Activated CD4-positive, alpha-beta T cell treated with anti-CD3 and anti-CD28 coated beads for 36 hours (primary cell): ENCODE measurements at regions not wholly inside any gene's neighbourhood (a gene's known extent, or its start where the extent isn't known, plus 50 kb on each side); places are given as distances from the start of the nearest gene placed in this dataset.
"Not testable (repeated sequence)": the region's sequence is repeated elsewhere in the genome, so short reads cannot be mapped to it uniquely, and the experiment has no call there.

ENCODE experiments used
- ATAC-seq: fragments of 200-7000 bp; cut with Tn5 transposase; one replicate; pipeline ENCODE4 v1.10.0; 2021; ENCODE audit warnings: mild to moderate bottlenecking, moderate library complexity
- CTCF ChIA-PET: fragments of 350-600 bp; sonication (Branson Sonifier 250); formaldehyde crosslinking; loops from one replicate; lab custom pipeline; 2021; ENCODE audit warnings: antibody characterized with exemption; lab: Charles Lee
- POLR2A ChIA-PET: fragments of 350-600 bp; sonication (Branson Sonifier 250); formaldehyde crosslinking; loops from one replicate; lab custom pipeline; 2021; ENCODE audit warnings: antibody characterized with exemption, inconsistent platforms; lab: Charles Lee
- DNase-seq: peaks from one replicate; pipeline ENCODE4 v3.0.0-alpha.2; 2020
- H3K27ac Mint-ChIP-seq: one replicate; pipeline ENCODE4 v1.8.0; 2021; ENCODE audit warnings: mixed read lengths
- H3K27me3 Mint-ChIP-seq: one replicate; pipeline ENCODE4 v1.8.0; 2021; ENCODE audit warnings: mixed read lengths
- H3K36me3 Mint-ChIP-seq: one replicate; pipeline ENCODE4 v1.8.0; 2021; ENCODE audit warnings: low read depth, mixed read lengths
- H3K4me1 Mint-ChIP-seq: one replicate; pipeline ENCODE4 v1.8.0; 2021; ENCODE audit warnings: mixed read lengths
- H3K4me3 Mint-ChIP-seq: one replicate; pipeline ENCODE4 v1.8.0; 2021; ENCODE audit warnings: mild to moderate bottlenecking, moderate library complexity, mixed read lengths
- H3K9me3 Mint-ChIP-seq: one replicate; pipeline ENCODE4 v1.8.0; 2021; ENCODE audit warnings: low read depth, mixed read lengths
- intact Hi-C, 2 experiments: fragments of 100-400 bp; cut with DNase I in 1 of 2; cut with micrococcal nuclease in 1 of 2; formaldehyde crosslinking; loops; one replicate each; pipeline versions ENCODE4 v1.14.2 to v1.15.1; 2022 to 2024; cut with DNase I, micrococcal nuclease

GRCh38 chrX:51024106-51024696 lies 113.7 kb downstream of the BMP15 start:
- peaks cover 6% of the 10 kb centered on the region for H3K27me3 Mint-ChIP-seq

DNA sequence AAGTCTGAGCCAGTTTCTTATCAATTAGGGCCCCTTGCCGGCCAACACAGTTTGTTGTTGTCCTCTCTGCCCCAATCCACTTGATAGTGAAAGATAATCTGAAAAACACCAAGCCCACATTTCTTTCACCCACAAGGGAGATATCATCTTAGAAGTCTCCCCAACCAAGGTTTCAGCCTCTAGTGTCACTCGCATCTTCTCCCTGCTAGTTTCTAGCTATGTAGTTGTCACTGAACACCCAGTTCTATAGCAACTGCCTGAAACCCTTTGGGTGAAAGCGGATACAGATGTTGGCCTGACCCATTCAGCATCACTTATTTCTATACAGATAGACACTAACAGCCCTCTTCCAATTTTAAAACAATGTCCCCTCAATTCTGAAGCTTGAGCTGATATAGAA lies 116.3 kb downstream of the BMP15 start:
- Mint-ChIP-seq H3K27ac (no peak overlapping the region), H3K4me1 (no peaks in the 10 kb centered on the region), H3K4me3 (no peak overlapping the region), H3K9me3 (no peaks in the 10 kb centered on the region), H3K27me3 (peaks cover 2% of the 10 kb centered on the region), H3K36me3 (no peaks in the 10 kb centered on the region)
- intact Hi-C loops, result no loop called here
- DNase-seq (no peak), ATAC-seq (no peak)
- CTCF ChIA-PET, result no interaction called here
- POLR2A ChIA-PET, result no interaction called here

More at GRCh38 chrX:51024106-51024696, 113.7 kb downstream of the BMP15 start:
- Mint-ChIP-seq H3K9me3 (no peaks in the 10 kb centered on the region), H3K27ac (no peak overlapping the region), H3K4me3 (no peak overlapping the region), H3K36me3 (no peaks in the 10 kb centered on the region), H3K4me1 (no peaks in the 10 kb centered on the region)
- ChIA-PET POLR2A (no interaction called here), CTCF (no interaction called here)
- intact Hi-C loops, result no loop called here
- ATAC-seq (no peak), DNase-seq (no peak)

GRCh38 chrX:51035746-51036145 lies 125.2 kb downstream of the BMP15 start:
- DNase-seq, result no peak
- no peak overlapping the region for H3K27ac Mint-ChIP-seq
- H3K36me3 Mint-ChIP-seq, result no peaks in the 10 kb centered on the region
- no peaks in the 10 kb centered on the region for H3K9me3 Mint-ChIP-seq
- intact Hi-C loops, result no loop called here
- no peak overlapping the region for H3K4me3 Mint-ChIP-seq
- H3K27me3 Mint-ChIP-seq, result peaks cover 1% of the 10 kb centered on the region
- no peak for ATAC-seq
- ChIA-PET POLR2A (no interaction called here), CTCF (no interaction called here)
- H3K4me1 Mint-ChIP-seq, result no peaks in the 10 kb centered on the region

DNA sequence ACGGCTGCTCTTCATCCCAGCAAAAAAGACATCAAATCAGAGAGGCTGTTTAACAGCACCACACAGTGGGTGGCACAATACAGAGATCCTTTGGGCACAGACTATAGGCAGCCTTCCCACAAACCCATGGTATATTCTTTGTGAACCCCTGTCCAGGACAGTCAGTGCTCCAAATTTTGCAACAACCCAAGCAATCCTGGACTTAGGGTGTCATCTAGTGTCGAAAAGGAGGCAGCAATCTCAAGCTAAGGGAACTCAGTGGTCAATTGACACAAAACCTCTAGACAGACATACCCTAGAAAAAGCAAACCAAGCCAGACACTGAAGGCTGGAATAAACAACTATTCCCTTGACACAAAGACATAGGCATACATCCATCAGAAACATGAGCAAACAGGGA lies 137.4 kb downstream of the BMP15 start:
- ChIA-PET CTCF (interaction anchor here (1.1 kb wide), 1 partner anchor 9 kb away, joined by 4 read pairs; no protein-coding TSS in a partner anchor), POLR2A (no interaction called here)
- Mint-ChIP-seq H3K4me1 (no peaks in the 10 kb centered on the region), H3K27ac (no peak overlapping the region), H3K4me3 (no peak overlapping the region), H3K27me3 (peaks cover 10% of the 10 kb centered on the region), H3K9me3 (no peaks in the 10 kb centered on the region), H3K36me3 (no peaks in the 10 kb centered on the region)
- intact Hi-C loops, result no loop called here
- ATAC-seq (no peak), DNase-seq (no peak)

DNA sequence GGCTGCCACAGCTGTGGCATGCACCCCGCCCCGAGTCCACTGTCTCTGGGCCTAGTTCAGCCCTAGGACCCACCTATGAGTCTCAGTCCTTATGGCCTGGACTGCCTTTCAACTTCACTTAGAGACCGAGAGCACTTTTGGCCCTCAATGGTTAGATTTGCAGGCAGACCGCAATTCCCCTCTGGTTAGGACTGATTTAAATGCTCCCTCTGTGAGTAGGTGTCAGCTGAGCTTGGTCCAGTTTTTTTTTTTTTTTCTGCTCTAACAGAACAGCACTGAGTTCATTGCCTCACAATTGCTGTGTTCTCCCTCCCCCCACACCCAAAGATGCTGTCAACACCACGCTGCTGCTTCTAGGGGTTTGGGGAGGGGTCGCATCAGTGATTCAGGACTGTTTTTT lies 143.2 kb downstream of the BMP15 start:
- DNase-seq (no peak), ATAC-seq (no peak)
- H3K4me3 Mint-ChIP-seq, result no peak overlapping the region
- ChIA-PET CTCF (no interaction called here), POLR2A (no interaction called here)
- no peaks in the 10 kb centered on the region for H3K4me1 Mint-ChIP-seq
- H3K27me3 Mint-ChIP-seq, result no peaks in the 10 kb centered on the region
- no peak overlapping the region for H3K27ac Mint-ChIP-seq
- intact Hi-C loops, result no loop called here
- H3K9me3 Mint-ChIP-seq, result no peaks in the 10 kb centered on the region
- no peaks in the 10 kb centered on the region for H3K36me3 Mint-ChIP-seq

DNA sequence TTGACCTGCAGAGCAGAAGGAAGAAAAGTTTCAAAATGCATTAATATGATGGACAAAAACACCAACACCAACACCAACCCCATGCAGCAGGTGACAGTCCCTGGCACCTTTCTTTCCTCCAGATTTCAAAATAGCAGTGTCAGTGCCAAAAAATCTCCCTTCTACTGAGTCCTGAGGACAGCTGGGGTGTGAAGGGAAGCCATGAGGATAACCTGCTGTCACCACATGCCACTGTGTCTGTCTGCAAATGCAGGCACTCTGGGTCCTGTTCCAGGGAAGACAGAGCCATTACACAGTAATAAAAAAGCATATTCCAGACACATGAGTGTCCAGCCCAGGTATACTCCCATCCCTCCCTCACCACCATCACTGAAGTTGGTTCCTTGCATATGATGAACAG lies 187.5 kb downstream of the BMP15 start:
- ATAC-seq, result no peak
- intact Hi-C loops, result no loop called here

DNA sequence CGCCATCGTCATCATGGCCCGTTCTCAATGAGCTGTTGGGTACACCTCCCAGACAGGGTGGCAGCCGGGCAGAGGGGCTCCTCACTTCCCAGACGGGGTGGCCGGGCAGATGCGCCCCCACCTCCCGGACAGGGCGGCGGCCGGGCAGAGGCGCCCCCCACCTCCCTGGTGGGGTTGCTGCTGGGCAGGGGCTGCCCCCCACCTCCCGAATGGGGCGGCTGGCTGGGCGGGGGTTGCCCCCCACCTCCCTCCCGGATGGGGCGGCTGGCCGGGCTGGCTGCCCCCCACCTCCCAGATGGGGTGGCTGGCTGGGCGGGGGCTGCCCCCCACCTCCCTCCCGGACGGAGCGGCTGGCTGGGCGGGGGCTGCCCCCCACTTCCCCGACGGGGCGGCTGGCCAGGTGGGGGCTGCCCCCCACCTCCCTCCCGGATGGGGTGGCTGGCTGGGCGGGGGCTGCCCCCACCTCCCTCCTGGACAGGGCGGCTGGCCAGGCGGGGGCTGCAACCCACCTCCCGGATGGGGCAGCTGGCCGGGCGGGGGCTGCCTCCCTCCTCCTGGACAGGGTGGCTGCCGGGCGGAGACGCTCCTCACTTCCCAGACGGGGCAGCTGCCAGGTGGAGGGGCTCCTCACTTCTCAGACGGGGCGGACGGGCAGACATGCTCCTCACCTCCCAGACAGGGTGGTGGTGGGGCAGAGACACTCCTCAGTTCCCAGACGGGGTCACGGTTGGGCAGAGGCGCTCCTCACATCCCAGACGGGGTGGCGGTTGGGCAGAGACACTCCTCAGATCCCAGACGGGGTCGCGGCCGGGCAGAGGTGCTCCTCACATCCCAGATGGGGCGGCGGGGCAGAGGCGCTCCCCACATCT lies 208.8 kb downstream of the BMP15 start:
- H3K9me3 Mint-ChIP-seq, ATAC-seq, H3K27ac Mint-ChIP-seq, intact Hi-C loops, POLR2A ChIA-PET, H3K4me1 Mint-ChIP-seq, H3K4me3 Mint-ChIP-seq, H3K27me3 Mint-ChIP-seq, CTCF ChIA-PET, H3K36me3 Mint-ChIP-seq, DNase-seq: not testable (repeated sequence)

More for the DNA sequence above, 187.5 kb downstream of the BMP15 start:
- no peaks in the 10 kb centered on the region for H3K36me3 Mint-ChIP-seq
- no peak overlapping the region for H3K27ac Mint-ChIP-seq
- no peak for DNase-seq
- H3K4me3 Mint-ChIP-seq, result no peak overlapping the region
- no peaks in the 10 kb centered on the region for H3K4me1 Mint-ChIP-seq
- H3K9me3 Mint-ChIP-seq, result no peaks in the 10 kb centered on the region
- ChIA-PET POLR2A (no interaction called here), CTCF (interaction anchor here (0.6 kb wide), 1 partner anchor 117 kb away, joined by 4 read pairs; no protein-coding TSS in a partner anchor)
- no peaks in the 10 kb centered on the region for H3K27me3 Mint-ChIP-seq

- H3K36me3 Mint-ChIP-seq, DNase-seq, intact Hi-C loops, H3K27ac Mint-ChIP-seq, CTCF ChIA-PET, H3K27me3 Mint-ChIP-seq, H3K4me1 Mint-ChIP-seq, H3K4me3 Mint-ChIP-seq, POLR2A ChIA-PET, H3K9me3 Mint-ChIP-seq, ATAC-seq: not testable (repeated sequence)
Observed at GRCh38 chrX:51125743-51126142, 206.9 kb upstream of the NUDT10 start.

GRCh38 chrX:51144828-51145442 lies 187.7 kb upstream of the NUDT10 start:
- ChIA-PET CTCF (interaction anchor here (0.8 to 1.7 kb wide), 2 partner anchors 142 to 316 kb away, joined by 3 to 9 read pairs; no protein-coding TSS in a partner anchor), POLR2A (no interaction called here)
- Mint-ChIP-seq H3K4me3 (no peak overlapping the region), H3K27me3 (peaks cover 13% of the 10 kb centered on the region), H3K27ac (no peak overlapping the region), H3K4me1 (no peaks in the 10 kb centered on the region), H3K36me3 (no peaks in the 10 kb centered on the region), H3K9me3 (no peaks in the 10 kb centered on the region)
- intact Hi-C loops, result loop anchor here (2.0 to 10.0 kb wide), 4 partner anchors 192 to 317 kb away; no protein-coding TSS in a partner anchor
- peak; percentile 50 for DNase-seq
- no peak for ATAC-seq

- no peaks in the 10 kb centered on the region for H3K36me3 Mint-ChIP-seq
- intact Hi-C loops, result loop anchor here (1.0 to 10.0 kb wide), 5 partner anchors 19 to 313 kb away; no protein-coding TSS in a partner anchor
- ChIA-PET CTCF (interaction anchor here (1.1 kb wide), 1 partner anchor 272 kb away, joined by 5 read pairs; no protein-coding TSS in a partner anchor), POLR2A (no interaction called here)
- H3K9me3 Mint-ChIP-seq, result no peaks in the 10 kb centered on the region
- no peak overlapping the region for H3K4me3 Mint-ChIP-seq
- H3K27me3 Mint-ChIP-seq, result peaks cover 8% of the 10 kb centered on the region
- DNase-seq (peak; percentile 4), ATAC-seq (no peak)
- no peak overlapping the region for H3K27ac Mint-ChIP-seq
- H3K4me1 Mint-ChIP-seq, result no peaks in the 10 kb centered on the region
Observed at GRCh38 chrX:51148848-51149247, 183.8 kb upstream of the NUDT10 start.

DNA sequence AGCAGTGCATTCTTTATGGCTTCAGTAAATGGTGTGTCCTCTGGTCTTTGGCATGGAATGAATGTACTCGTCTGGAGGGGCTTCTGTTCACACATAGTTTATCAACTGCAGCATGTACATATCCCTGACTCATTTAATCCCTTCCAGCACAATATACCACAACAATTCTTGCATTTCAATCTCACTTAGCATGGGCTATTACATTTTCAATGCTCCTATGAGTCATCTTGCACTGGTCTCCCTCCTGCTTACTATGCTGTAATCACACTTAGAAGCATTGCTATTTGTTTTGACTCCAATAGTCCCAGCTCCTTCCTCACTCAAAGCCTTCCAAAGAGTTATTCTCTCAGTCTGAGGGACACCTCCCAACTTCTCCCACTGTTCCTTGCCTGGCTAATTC lies 180.9 kb upstream of the NUDT10 start:
- no peaks in the 10 kb centered on the region for H3K9me3 Mint-ChIP-seq
- peaks cover 2% of the 10 kb centered on the region for H3K4me1 Mint-ChIP-seq
- no peak overlapping the region for H3K27ac Mint-ChIP-seq
- no peak overlapping the region for H3K4me3 Mint-ChIP-seq
- CTCF ChIA-PET, result no interaction called here
- POLR2A ChIA-PET, result no interaction called here
- intact Hi-C loops, result no loop called here
- DNase-seq (no peak), ATAC-seq (no peak)
- H3K36me3 Mint-ChIP-seq, result no peaks in the 10 kb centered on the region
- peaks cover 4% of the 10 kb centered on the region for H3K27me3 Mint-ChIP-seq
